H54 (cell line): ENCODE measurements at regions not wholly inside any gene's neighbourhood (a gene's known extent, or its start where the extent isn't known, plus 50 kb on each side); places are given as distances from the start of the nearest gene placed in this dataset.

Source experiments
- DNase-seq: peaks from one replicate; pipeline ENCODE4 v3.0.0; 2011; ENCODE audit warnings: low spot score, mixed read lengths; ENCODE audit not compliant: insufficient read length
- FAIRE-seq: peaks from 3 replicates; lab custom pipeline; 2011; peaks lifted over from hg19 to GRCh38; lab: Jason Lieb, UNC
- POLR2A ChIP-seq: IDR thresholded peaks from 2 replicates; pipeline ENCODE4 v1.6.1; 2011; ENCODE audit warnings: low read depth, mild to moderate bottlenecking, low read length

DNA sequence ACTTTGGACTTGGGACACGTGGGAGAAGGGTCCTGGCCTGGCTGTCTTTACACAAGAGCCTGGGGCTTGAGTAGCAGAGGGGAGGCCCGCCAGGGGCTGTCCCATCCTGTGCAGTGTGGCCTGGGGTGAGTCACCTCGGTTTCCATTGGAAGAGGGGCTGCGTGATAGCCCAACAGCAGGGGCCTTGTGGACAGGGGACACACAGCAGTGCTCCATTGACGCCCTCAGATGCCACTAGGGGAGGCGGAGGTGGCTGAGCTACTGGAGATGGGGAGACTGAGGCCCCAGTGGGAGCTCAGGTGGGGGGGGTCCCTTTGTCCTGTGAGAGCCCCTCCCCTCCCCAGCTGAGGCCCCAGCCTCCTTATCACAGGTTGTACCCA, 50.0 kb upstream of the RNU6ATAC start:
- DNase-seq = no peak
- FAIRE-seq = no peak
- TF ChIP-seq POLR2A = no peak

DNA sequence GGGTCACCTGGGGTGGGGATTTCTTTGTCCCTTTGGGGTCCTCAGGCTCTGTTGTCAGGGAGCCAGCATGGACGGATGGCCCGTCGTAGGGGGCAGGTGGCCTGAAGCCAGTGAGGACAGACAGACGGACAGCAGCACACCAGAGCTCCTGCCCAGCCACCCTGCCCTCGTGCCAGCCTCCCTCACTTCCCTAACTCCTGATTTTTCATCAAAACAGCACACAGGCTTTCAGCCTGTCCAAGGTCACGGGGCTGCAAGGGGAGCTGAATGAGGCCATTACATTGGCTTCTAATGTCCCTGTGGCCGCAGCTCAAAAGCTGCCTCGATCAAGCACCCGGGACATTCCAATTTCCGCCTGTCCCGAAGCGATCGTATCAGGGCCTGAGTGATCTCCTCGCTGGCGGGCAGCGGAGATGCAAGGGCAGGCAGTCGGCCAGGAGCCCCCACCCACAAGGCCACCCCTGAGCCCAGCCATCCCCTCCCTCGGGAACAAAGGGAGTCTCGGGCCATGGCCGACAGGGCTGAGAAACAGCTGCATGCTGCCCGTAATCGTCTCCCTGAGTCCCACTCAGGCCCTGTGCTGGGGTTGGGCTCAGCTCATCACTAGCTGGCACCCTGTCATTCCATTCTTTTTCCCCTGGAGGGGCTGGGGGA, 50.5 kb upstream of the RNU6ATAC start:
- DNase-seq (no peak), FAIRE-seq (no peak)
- TF ChIP-seq POLR2A = no peak

DNA sequence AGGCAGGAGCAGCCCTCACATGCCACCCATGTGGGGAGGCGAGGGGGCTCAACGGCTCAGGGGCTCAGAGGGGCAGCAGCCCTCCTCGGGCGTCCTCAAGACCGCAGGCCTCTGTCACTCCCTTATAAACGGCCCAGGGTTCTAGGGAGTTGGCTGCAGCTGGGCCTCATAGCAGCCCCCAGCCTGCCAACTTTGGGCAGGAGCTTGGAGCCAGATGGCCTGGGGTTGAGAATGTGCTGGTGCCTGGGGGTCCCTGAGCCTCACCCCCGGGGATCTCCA, 51.0 kb upstream of the RNU6ATAC start:
- FAIRE-seq = no peak
- TF ChIP-seq POLR2A = no peak
- no peak for DNase-seq

DNA sequence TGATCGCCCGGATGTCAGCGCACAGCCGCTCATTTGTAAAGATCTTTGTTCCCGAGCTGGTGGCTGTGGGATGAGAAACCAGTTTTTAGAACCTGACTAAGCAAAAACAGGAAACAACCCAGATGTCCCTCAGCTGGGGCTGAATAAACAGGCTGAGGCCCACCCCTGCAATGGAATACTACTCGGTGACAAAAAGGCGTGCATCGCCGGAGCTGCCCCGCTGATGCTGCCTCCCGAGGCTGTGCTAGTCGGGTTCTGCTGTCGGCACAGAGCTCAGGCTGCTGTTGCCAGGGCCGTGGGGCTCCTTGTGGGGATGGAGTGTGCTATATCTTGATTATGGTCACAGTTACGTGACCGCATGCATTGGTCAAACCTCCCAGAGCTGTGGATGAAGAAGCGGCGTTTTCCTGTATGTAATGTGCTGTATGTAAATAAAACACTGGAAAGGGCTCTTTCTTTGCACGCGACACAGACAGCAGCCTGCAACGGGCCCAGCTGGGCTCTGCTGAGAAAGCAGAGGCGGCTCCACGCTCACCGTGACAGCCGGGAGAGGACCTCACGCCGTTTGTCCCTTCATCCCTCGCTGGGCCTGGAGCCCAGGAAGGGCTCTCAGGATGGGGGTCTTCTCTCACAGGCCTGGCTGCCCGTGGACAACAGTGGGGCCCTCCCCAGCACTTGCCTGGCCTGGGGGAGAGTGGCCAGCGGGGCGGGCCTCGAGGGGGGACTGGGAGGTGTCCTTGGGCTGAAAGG, 51.5 kb upstream of the RNU6ATAC start:
- TF ChIP-seq POLR2A = no peak
- DNase-seq (no peak), FAIRE-seq (no peak)

DNA sequence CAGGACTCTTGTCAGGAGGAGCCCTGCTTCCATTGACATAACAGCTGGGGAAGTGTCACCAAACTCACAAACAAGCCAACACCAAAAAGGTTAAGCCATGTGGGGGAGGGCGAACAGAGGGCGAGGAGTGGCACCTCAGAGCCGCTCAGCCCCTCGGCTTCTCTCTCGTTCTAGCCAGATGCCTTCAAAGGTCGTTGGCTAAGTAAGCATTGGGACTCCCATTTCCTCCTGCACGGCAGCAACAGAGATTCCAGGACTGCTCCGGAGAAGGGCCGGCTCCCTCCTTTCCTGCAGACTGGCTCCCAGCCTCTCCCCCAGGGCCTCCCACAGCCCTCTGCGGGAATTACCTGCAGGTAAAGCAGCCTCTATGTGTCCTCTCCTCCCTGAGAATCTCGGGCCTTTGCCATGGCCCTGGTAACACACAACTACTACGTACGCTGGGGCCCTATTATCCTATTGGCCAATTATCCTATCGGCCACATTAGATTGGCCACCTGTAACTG, 52.1 kb upstream of the RNU6ATAC start:
- TF ChIP-seq POLR2A = no peak
- FAIRE-seq (no peak), DNase-seq (no peak)

DNA sequence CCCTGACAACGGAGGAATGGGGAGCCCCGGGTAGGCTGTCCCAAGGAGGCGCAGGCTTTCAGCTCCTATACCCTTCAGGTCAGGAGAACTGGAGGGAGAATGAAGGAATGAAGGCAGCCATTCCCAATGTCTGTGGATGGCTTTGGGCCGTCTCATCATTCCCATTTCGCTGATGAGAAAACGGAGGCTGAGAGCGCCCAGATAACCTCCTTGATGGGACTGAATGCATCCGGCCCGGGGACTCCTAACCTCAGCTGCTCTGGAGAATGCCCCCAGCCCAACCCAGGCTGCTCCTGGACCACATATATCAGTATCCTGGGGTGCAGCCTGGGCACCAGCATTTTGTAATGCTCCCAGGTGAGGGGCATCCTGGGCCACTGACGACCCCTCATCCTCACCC, 52.6 kb upstream of the RNU6ATAC start:
- no peak for TF ChIP-seq POLR2A
- no peak for DNase-seq
- no peak for FAIRE-seq

DNA sequence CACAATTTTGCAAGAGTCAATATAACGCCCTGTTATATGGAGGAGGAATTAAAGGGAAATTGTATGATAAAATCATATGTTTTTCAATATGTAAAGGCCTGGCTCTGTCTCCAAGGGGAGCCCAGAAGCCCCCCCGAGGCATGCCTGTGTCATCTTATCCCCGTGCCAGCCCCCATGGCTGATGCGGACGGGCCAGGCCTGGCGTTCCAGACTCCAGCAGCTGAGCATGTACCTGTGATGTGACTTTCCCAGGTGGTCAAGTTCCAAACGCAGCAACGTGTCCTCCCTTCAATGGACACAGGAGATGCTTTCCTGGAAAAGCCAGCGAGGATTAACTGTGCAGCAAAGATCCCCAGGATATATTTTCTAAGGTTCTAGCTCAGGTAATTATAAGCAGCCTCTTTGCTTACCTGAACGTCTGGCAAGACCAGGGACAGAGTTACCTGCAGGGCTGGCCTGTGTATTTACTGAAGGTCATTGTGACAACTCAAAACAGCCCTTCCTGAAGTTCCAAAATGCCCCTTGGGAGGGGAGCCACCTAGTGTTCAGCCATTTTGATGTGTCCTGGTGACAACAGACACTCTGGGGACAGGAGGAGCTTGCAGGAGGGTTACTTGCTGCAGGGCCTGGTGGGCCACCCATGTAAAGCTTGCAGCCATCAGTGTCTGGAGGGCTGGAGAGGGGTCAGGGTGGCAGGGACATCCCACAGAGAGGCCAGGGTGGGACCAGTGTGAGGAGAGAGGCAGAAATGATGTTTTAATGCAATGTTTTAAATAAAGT, 53.3 kb upstream of the RNU6ATAC start:
- TF ChIP-seq POLR2A = no peak
- FAIRE-seq = no peak
- DNase-seq = no peak

DNA sequence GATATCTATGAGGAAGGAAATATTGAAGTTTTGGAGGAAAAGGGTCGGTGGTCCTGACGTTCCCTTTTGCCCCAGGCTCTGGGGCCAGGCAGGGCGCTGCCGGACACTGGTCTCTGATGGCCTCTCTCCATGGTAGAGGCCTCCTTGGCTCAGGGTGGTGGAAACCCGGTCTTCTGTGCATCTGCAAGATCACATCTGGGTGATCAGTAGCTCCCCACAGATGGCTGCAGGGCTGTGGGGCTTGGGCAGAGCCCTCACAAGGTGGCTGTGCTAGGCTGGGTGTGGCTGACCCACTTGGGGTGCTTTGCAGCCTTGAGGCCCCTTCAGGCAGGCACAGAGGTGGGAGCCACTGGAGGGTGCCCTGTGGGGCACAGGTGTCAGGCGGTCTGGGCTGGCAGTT, 53.9 kb upstream of the RNU6ATAC start:
- TF ChIP-seq POLR2A = no peak
- no peak for DNase-seq
- no peak for FAIRE-seq

DNA sequence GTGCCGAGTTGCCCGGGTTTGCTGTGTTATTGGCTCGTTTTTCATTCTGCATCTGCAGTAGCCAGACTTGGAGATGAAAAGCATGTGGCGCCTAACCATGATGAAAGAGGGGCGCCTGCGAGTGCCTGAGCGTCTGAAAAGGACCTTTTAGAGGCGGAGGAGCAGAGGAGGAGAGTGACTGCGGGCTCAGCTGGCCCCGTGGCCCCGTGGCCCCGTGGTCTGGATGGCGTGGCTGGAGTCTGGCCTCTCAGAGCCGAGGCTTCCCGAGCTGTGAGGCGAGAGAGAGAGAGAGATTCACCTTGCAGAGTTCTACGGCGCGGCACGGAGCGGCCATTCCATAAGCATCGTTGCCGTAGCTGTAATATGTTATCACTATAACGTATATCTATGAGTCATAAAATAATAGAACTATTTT, 55.3 kb upstream of the RNU6ATAC start:
- DNase-seq (no peak), FAIRE-seq (no peak)
- TF ChIP-seq POLR2A = no peak

DNA sequence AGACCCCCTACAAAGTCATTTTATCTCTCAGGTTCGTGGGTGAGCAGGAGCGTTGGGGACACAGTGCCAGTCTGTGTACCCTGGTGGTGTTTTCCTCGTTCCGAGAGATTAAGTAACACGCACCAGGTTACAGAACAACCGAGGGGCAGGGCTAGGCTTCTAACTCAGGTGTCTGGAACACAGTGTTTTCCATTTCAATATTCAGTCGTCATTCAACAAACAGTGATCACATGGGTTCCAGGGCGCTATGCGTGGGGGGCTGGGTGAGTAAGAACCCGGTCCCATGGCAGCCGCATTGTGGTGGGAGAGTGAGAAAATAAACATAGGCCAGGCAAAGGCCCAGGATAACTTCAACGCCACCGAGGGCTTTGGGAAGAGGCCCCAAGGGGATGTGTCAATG, 55.9 kb upstream of the RNU6ATAC start:
- DNase-seq (no peak), FAIRE-seq (no peak)
- no peak for TF ChIP-seq POLR2A

DNA sequence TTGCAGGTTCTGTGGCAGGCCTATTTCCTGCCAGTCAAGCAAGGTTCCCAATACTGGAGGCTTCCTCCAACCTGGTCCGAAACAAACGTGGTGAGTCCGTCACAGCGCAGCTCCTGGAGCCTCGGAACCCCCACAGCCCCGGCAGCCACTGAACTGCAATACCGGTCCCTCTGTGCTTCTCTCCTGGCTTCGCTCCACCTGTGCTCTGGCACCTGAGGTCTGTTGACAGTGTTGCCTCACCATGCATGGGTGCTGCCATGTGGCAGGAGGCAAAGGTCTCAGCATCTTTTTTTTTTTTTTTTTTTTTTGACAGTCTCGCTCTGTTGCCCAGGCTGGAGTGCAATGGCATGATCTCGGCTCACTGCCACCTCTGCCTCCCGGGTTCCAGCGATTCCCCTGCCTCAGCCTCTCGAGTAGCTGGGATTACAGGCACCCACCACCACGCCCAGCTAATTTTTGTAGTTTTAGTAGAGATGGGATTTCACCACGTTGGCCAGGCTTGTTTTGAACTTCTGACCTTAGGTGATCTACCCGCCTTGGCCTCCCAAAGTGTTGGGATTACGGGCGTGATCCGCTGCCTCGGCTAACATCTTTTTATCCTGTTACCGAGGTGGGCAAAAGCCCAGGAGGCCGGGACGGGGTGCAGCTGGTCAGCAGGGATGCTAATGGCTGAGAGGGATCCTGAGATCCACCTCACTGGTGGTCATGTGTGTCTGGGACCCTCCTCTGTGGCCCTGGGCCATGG, 57.1 kb upstream of the RNU6ATAC start:
- TF ChIP-seq POLR2A = no peak
- DNase-seq (no peak), FAIRE-seq (no peak)

DNA sequence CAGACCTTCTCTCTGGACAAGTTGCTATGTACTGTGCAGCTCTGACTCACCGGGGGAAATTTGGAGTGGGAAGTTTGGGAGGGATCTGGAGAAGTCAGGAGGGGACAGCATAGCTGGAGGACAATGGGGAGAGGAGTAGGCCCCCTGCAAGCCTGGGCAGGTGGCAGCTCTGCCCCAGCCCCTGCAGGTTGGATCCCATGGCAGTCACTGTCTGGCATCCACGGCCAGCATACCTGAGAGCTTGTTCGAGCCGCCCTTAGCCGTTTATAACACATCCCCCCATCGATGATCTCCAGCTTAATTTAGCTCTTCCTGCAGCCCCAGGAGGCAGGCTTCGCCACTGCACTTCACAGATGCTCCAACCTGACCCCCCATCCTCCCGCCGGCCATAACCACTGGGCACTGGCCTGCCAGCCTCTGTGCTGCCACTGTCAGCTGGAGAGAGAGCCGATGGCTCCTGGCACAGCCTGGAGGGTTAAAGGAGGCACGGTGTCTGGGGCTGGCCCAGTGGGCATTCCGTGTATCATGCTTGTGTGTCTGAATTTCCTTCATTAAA, 57.7 kb upstream of the RNU6ATAC start:
- no peak for DNase-seq
- no peak for TF ChIP-seq POLR2A
- no peak for FAIRE-seq

DNA sequence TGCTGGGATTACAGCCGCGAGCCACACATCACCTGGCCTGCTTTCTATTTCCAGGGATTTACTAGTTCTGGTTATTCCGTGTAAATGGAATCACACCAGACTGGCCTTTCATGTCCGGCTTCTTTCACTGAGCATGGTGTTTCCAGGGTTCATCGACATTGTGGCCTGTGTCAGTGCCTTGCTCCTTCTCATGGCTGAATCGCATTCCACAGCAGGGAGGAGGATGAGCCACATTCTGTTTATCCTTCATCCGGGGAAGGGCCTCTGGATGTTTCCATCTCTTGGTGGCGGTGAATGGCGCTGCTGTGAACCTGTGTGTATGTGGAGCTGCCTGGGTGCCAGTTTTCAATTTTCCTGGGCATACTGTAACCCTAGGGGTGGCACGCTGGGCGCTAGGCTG, 58.7 kb upstream of the RNU6ATAC start:
- DNase-seq (no peak), FAIRE-seq (no peak)
- no peak for TF ChIP-seq POLR2A

DNA sequence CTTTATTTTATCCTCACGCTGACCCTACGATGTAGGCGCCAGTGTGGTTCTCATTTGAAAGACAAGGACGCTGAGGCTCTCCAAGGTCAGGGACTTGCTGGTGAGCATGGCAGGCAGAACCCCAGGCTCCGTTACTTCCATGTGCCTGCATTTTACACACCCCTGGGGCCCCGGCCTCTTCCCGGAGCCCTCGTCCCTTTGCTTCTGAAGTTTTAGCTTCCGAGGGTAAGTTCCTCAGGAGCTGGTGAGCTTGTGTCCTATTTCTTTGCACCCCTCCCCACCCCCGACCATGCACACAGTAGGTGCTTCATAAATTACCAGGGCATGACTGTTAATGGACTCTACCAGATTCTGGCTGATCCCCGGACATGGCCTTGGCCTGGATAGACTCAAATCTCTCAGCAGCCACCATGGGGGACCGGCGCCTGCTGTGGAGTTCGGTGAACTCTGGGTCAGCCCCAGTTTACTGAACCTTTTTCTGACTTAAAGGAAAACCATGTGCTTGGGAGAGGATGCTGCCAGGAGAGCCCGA, 59.3 kb upstream of the RNU6ATAC start:
- no peak for FAIRE-seq
- no peak for TF ChIP-seq POLR2A

More for the DNA sequence above, 59.3 kb upstream of the RNU6ATAC start:
- no peak for DNase-seq
